ENCODE measurements at regions not wholly inside any gene's neighbourhood (a gene's known extent, or its start where the extent isn't known, plus 50 kb on each side); places are given as distances from the start of the nearest gene placed in this dataset.

- no peak overlapping the region for H3K4me3 Mint-ChIP-seq
- no peak for TF ChIP-seq CTCF (conservative IDR thresholded peaks at IDR 0.05)
- peaks cover 2% of the 10 kb centered on the region for H3K9me3 Mint-ChIP-seq
- no peak for DNase-seq (ENCODE audit: low read depth, low spot score)
- no peaks in the 10 kb centered on the region for H3K4me1 Mint-ChIP-seq
- no peak overlapping the region for H3K27ac Mint-ChIP-seq (ENCODE audit: unreplicated experiment)
- H3K36me3 Mint-ChIP-seq (ENCODE audit: low read depth), result no peaks in the 10 kb centered on the region
- no peaks in the 10 kb centered on the region for H3K27me3 Mint-ChIP-seq (ENCODE audit: low read depth)
These were observed 458.7 kb upstream of the ADAMTS5 start for GRCh38 chr21:27425574-27425973.

- Mint-ChIP-seq H3K27ac (ENCODE audit: unreplicated experiment) (no peak overlapping the region), H3K4me1 (no peaks in the 10 kb centered on the region), H3K27me3 (ENCODE audit: low read depth) (no peaks in the 10 kb centered on the region), H3K4me3 (no peak overlapping the region), H3K9me3 (peaks cover 2% of the 10 kb centered on the region), H3K36me3 (ENCODE audit: low read depth) (no peaks in the 10 kb centered on the region)
- DNase-seq (ENCODE audit: low read depth, low spot score), result no peak
- TF ChIP-seq CTCF (conservative IDR thresholded peaks at IDR 0.05), result no peak
These were observed 458.3 kb upstream of the ADAMTS5 start for GRCh38 chr21:27425172-27425571.

- Mint-ChIP-seq H3K9me3 (peaks cover 2% of the 10 kb centered on the region), H3K4me3 (no peak overlapping the region), H3K36me3 (ENCODE audit: low read depth) (no peaks in the 10 kb centered on the region), H3K27me3 (ENCODE audit: low read depth) (no peaks in the 10 kb centered on the region), H3K4me1 (no peaks in the 10 kb centered on the region), H3K27ac (ENCODE audit: unreplicated experiment) (no peak overlapping the region)
- DNase-seq (ENCODE audit: low read depth, low spot score), result no peak
- no peak for TF ChIP-seq CTCF (conservative IDR thresholded peaks at IDR 0.05)
These were observed 457.7 kb upstream of the ADAMTS5 start for GRCh38 chr21:27424601-27425000.

GRCh38 chr21:27423906-27424595 is 457.2 kb upstream of the ADAMTS5 start:
- H3K9me3 Mint-ChIP-seq, result peaks cover 2% of the 10 kb centered on the region
- H3K4me1 Mint-ChIP-seq, result no peaks in the 10 kb centered on the region
- no peak for DNase-seq (ENCODE audit: low read depth, low spot score)
- no peak overlapping the region for H3K27ac Mint-ChIP-seq (ENCODE audit: unreplicated experiment)
- TF ChIP-seq CTCF (conservative IDR thresholded peaks at IDR 0.05), result no peak
- no peak overlapping the region for H3K4me3 Mint-ChIP-seq
- H3K36me3 Mint-ChIP-seq (ENCODE audit: low read depth), result no peaks in the 10 kb centered on the region
- H3K27me3 Mint-ChIP-seq (ENCODE audit: low read depth), result no peaks in the 10 kb centered on the region

GRCh38 chr21:27423038-27423437 is 456.1 kb upstream of the ADAMTS5 start:
- Mint-ChIP-seq H3K27me3 (ENCODE audit: low read depth) (no peaks in the 10 kb centered on the region), H3K27ac (ENCODE audit: unreplicated experiment) (no peak overlapping the region)

More at GRCh38 chr21:27423038-27423437, 456.1 kb upstream of the ADAMTS5 start:
- peaks cover 2% of the 10 kb centered on the region for H3K9me3 Mint-ChIP-seq
- H3K36me3 Mint-ChIP-seq (ENCODE audit: low read depth), result no peaks in the 10 kb centered on the region
- no peak for TF ChIP-seq CTCF (conservative IDR thresholded peaks at IDR 0.05)
- DNase-seq (ENCODE audit: low read depth, low spot score), result no peak
- H3K4me3 Mint-ChIP-seq, result no peak overlapping the region
- H3K4me1 Mint-ChIP-seq, result no peaks in the 10 kb centered on the region

Measured in neural crest cell (in vitro differentiated cells).